ENCODE measurements at regions not wholly inside any gene's neighbourhood (a gene's known extent, or its start where the extent isn't known, plus 50 kb on each side); places are given as distances from the start of the nearest gene placed in this dataset.

DNA sequence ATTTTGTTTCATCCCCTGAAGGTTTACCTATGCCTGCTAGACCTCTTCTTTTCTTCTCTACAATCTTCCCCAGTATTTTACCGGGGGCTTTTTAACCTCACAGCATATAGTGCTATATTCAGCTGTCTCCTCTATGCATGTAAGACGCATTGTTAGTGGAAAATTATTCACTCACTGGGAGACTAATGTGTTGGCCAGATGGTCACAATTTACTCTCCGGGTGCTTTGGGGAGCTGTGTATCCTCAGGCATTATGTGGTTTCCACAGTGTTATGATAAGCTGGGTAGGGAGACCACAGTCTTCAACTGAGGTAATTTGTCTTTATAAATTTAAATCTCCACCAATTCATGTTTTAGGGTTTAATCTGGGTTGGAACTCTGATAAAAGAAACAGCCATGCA lies 553.8 kb upstream of the PTCHD4 start:
- DNase-seq (ENCODE audit: low read depth, low spot score) (no peak), FAIRE-seq (peak; percentile 36)
- Histone ChIP-seq H4K20me1 (ENCODE audit: control insufficient read depth, extremely low read depth, insufficient read depth, low read length) (no peaks in the 10 kb centered on the region), H2AFZ (ENCODE audit: control insufficient read depth, low read length) (no peak overlapping the region), H3K27me3 (ENCODE audit: control insufficient read depth, extremely low read depth, insufficient read depth, low read length) (no peaks in the 10 kb centered on the region), H3K4me2 (ENCODE audit: control insufficient read depth, extremely low read depth, insufficient read depth, low read depth, low read length) (no peak overlapping the region), H3K4me3 (ENCODE audit: control insufficient read depth in 2 of 3, extremely low read depth in 1 of 3, insufficient read depth in 2 of 3, low read depth in 1 of 3, low read length in 3 of 3) (no peak overlapping the region), H3K9ac (ENCODE audit: control insufficient read depth, extremely low read depth, insufficient read depth, low read length) (no peak overlapping the region), H3K79me2 (ENCODE audit: control insufficient read depth, insufficient read depth, low read length) (no peaks in the 10 kb centered on the region), H3K9me3 (ENCODE audit: control insufficient read depth, low read depth, low read length) (no peaks in the 10 kb centered on the region), H3K27ac (ENCODE audit: control insufficient read depth, insufficient read depth, low read length) (no peak overlapping the region), H3K4me1 (ENCODE audit: control insufficient read depth, extremely low read depth, insufficient read depth, low read length) (no peaks in the 10 kb centered on the region), H3K36me3 (ENCODE audit: control insufficient read depth in 2 of 2, extremely low read depth in 1 of 2, insufficient read depth in 2 of 2, low read length in 2 of 2) (no peaks in the 10 kb centered on the region), H3K9me1 (ENCODE audit: control insufficient read depth, extremely low read depth, insufficient read depth, low read length) (no peaks in the 10 kb centered on the region)
- dilution Hi-C loops (cut with MboI; ENCODE audit: extremely low pct_ligation_motif_present, low sequenced_read_pairs) = no loop called here
- TF ChIP-seq CTCF (optimal IDR thresholded peaks at IDR 0.05 in 1 of 3, IDR thresholded peaks at IDR 0.05 in 1 of 3, conservative IDR thresholded peaks at IDR 0.05 in 1 of 3; ENCODE audit: extremely low read depth in 1 of 3, insufficient read depth in 2 of 3, low read length in 3 of 3) (no peak), EZH2 (IDR thresholded peaks at IDR 0.05; ENCODE audit: low read length) (no peak)

- Histone ChIP-seq H4K20me1 (ENCODE audit: control insufficient read depth, extremely low read depth, insufficient read depth, low read length) (no peaks in the 10 kb centered on the region), H2AFZ (ENCODE audit: control insufficient read depth, low read length) (peak overlapping the region; percentile 43), H3K27ac (ENCODE audit: control insufficient read depth, insufficient read depth, low read length) (no peak overlapping the region), H3K9me3 (ENCODE audit: control insufficient read depth, low read depth, low read length) (no peaks in the 10 kb centered on the region), H3K27me3 (ENCODE audit: control insufficient read depth, extremely low read depth, insufficient read depth, low read length) (no peaks in the 10 kb centered on the region), H3K9ac (ENCODE audit: control insufficient read depth, extremely low read depth, insufficient read depth, low read length) (no peak overlapping the region), H3K4me1 (ENCODE audit: control insufficient read depth, extremely low read depth, insufficient read depth, low read length) (peaks cover 4% of the 10 kb centered on the region), H3K79me2 (ENCODE audit: control insufficient read depth, insufficient read depth, low read length) (no peaks in the 10 kb centered on the region), H3K36me3 (ENCODE audit: control insufficient read depth in 2 of 2, extremely low read depth in 1 of 2, insufficient read depth in 2 of 2, low read length in 2 of 2) (no peaks in the 10 kb centered on the region), H3K4me2 (ENCODE audit: control insufficient read depth, extremely low read depth, insufficient read depth, low read depth, low read length) (no peak overlapping the region), H3K9me1 (ENCODE audit: control insufficient read depth, extremely low read depth, insufficient read depth, low read length) (no peaks in the 10 kb centered on the region), H3K4me3 (ENCODE audit: control insufficient read depth in 2 of 3, extremely low read depth in 1 of 3, insufficient read depth in 2 of 3, low read depth in 1 of 3, low read length in 3 of 3) (no peak overlapping the region)
- dilution Hi-C loops (cut with MboI; ENCODE audit: extremely low pct_ligation_motif_present, low sequenced_read_pairs) = no loop called here
- FAIRE-seq (no peak), DNase-seq (ENCODE audit: low read depth, low spot score) (no peak)
- no peak for TF ChIP-seq CTCF (optimal IDR thresholded peaks at IDR 0.05 in 1 of 3, IDR thresholded peaks at IDR 0.05 in 1 of 3, conservative IDR thresholded peaks at IDR 0.05 in 1 of 3; ENCODE audit: extremely low read depth in 1 of 3, insufficient read depth in 2 of 3, low read length in 3 of 3)
- no peak for TF ChIP-seq EZH2 (IDR thresholded peaks at IDR 0.05; ENCODE audit: low read length)
Observed at GRCh38 chr6:48658915-48659314, 547.9 kb upstream of the PTCHD4 start.

All from keratinocyte (primary cell).